NAMALWA (cell line): ENCODE measurements at regions not wholly inside any gene's neighbourhood (a gene's known extent, or its start where the extent isn't known, plus 50 kb on each side); places are given as distances from the start of the nearest gene placed in this dataset.

Experiments
- DNase-seq: peaks from one replicate; pipeline ENCODE4 v3.0.0-alpha.2; 2015; ENCODE audit warnings: low spot score

DNA sequence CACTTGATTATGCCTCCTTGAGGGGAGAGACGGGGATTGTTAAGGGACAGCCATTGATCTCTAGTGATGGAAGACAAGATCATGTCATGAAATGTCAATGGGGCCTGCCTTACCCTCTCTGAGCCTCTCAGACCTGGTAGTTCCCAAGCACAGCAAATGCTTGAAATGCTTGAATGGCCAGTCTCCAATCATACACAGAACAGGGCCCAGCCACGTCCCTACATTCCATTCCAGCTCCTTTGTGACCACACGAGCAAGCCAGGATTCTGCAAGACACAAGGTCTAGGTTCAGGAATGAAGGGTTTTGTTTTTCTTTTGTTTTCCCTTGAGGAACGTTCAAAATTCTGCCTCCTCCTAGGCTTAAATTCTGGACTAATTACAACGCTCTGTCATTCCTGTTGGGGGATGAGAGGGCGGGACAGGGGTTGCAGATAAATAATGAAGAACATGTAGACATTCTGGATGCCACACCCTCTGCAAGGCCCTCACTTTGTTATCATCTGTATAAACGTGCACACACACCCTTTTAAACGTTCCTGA is 98.1 kb upstream of the YPEL5 start:
- no peak for DNase-seq

DNA sequence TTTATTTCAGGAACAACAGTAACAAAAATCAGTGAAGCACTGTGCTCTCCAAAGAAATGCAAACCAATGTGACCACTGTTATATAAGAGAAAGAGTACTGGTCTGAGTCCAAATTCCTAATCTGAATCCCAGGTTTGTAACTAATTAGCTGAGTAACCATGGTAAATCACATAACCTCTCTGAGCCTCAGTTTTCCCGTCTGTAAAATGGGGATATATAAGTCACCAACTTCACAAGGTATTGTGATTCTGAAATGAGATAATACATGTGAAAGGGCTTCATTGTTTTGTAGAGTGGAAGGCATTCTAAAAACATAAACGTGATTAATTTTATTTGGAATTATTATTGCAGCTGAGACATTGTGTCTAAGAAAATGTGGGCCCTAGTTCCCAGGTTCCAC is 91.3 kb upstream of the YPEL5 start:
- DNase-seq = no peak

DNA sequence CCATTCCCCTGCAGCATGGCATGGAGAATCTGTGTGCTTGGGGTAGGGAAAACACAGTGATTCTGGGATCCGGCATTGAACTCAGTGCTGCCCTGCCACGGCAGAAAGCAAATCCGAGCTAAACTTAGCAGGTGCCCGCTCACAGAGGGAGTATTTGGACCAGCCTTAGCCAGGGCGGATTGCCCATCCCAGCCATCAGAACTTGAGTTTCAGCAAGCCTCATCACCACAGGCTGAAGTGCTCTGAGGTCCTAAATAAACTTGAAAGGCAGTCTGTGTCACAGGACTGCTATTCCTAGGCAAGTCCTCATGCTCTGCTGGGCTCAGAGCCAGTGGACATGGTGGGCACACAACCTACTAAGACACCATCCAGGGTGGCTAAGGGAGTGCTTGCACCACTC is 86.2 kb upstream of the YPEL5 start:
- DNase-seq = no peak

DNA sequence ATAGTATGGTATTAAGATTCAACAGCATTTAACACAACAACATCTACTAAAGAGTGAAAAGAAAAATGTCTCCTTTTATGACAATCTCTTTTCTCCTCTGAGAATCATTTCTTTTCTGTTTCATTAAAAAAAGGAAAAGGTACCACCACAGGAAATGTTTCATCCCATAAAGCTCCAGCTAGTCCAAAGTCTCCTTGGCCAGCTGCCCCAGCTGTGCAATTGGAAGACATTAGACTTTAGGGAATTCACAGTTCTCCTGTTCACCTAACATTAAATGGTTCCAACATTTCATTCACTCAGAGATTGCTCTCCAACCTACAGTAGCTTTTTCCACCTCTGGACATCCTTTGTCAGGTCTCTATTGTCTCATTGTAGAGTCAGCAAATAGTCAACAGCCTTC is 78.7 kb upstream of the YPEL5 start:
- no peak for DNase-seq

DNA sequence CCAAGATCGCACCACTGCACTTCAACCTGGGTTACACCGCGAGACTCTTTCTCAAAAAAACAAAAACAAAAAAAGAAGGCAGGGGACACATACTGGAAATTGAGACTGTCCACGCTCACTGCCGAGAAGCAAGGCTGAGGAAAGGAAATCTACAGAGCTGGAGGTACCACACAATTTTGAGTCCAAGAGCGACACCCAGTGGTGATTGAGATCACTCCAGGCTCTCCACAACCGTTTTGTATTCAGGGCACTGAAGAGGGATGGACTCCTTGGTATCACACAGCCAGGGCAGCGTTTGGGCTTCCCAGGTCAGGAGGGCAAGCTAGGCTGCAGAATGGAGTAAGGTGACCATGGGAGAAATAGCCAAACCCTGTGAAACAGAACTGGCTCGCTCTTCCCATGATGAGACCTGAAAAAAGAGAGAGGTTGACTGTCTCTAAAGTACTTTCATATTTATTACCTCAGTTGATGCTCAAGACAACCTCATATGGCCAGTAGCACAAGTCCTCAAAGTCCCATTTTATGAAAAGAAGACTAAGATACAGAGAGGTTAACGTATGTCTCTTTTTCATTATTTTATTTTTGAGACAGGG is 74.5 kb upstream of the YPEL5 start:
- peak; percentile 86 for DNase-seq

DNA sequence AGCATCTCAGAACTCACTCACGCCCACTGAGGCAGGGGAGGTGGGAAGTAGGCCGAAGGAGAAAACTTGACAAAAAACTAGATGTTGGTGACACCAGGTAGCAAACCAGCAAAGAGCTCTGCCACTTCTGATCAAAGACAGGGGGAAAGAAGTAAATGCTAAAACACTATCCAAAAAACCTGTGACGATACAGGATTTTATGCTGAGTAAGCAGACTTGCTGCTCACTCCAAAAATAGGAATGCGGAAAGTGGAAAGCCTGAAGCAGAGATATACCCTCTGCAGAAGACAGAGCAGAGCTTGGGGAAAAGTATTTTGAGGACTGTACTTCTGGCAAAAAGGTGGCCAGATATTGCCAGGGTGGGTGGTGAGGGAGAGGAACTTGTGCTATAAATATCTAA is 73.3 kb upstream of the YPEL5 start:
- DNase-seq = no peak

DNA sequence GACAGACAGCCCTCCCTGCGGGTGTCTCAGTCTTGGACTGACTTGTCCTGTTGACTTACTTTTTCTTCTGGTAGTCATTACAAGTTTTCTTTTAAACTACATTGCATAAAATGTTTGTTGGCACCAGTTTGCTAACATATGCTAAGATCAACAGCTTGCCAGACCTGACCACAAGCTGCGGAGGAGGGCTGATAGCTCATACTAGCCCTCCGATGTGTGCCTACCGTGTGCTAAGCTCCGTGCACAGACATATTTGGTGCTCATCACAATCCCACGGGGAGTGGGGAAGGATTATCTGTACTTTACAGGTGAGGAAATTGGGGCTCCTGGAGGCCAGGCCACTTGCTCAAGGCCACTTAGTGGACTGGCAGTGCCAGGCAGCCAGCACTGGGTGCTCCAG is 72.8 kb upstream of the YPEL5 start:
- DNase-seq = no peak

DNA sequence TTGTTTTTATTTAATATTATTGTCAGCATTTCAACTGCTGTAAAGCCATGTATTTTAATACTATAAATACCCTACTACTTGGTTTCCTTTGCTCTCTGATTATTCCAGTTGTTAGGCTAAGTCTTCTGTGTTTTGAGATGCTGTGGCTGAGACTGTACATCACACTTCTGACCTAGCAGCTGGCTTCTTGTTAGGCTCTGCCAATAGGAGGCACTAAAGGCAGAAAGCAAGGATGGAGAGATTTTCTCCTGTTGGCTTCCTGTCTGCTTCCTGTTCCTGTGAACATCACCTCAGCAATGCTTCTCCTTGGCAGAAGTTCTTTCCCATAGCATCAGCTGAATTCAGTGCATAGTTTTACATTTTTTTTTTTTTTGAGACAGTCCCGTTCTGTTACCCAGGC is 68.3 kb upstream of the YPEL5 start:
- DNase-seq = no peak

DNA sequence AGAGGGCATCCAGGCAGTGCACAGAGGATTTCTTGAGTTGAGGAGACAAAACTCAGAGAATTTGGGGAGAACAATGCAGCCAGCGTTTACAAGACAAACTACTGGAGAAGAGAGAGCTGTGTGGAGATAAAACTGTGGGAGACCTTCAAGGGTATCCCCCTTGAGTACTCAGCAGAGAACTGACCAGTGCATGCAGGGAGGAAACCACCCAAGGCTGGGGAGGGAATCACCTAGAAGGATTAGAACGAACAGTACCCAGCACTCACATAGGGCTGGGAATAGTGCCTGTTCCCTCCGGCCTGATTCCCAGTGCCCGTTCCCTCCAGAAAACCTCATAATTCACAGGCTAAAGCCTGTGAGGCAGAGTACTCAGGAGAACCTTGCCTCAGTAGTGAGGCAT is 61.9 kb upstream of the YPEL5 start:
- no peak for DNase-seq

DNA sequence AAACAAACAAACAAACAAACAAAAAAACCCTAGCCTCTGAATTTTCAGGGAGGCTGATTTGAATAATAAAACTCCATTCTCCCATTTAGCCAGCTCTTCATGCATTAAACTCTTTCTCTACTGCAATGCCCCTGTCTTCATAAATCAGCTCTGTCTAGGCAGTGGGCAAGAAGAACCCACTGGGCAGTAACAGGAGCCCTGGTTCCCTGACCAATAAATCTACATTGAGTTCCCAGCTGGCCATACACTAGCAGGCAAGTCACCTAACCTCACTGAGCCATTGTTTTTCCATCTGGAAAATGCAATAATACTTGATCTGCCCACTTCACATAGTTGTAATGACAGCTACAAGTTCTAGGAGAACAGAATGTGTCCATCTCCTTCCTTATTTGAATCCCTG is 57.6 kb upstream of the YPEL5 start:
- DNase-seq = no peak

DNA sequence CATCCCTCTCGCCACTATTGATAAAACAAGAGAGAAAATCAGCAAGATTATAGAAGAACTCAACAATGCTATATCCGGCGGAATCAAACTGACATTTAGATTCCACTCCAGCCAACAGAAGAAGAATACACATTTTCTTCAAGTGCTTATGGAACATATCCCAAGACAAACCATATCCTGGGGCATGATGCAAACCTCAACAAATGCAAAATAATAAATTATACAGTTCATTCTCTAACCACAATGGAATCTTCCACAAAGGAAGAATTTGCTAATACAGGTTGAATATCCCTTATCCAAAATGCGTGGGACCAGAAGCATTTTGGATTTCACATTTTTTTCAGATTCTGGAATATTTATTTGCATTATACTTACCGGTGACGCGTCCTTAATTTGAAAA is 51.4 kb upstream of the YPEL5 start:
- no peak for DNase-seq

DNA sequence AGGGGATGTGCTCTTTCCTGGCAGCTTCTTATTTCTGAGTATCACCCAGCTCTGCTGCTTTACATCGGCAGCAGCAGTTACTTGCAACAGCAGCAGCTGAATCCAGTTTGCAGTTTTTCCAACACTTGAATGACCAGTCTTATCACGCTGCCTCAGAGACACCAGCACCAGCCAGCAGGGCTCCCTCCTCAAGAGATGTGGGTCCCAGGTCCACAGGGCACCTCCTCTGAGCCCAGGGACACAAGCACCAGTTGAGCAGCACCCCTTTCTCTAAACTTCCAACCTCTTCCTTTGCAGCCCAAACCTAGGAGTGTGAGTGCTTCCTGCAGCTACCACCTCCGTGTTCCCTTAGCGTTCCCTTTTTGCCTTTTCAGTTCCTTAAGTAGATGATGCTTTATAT is 50.4 kb upstream of the YPEL5 start:
- DNase-seq = no peak
